Neural cell (in vitro differentiated cells): ENCODE measurements at regions not wholly inside any gene's neighbourhood (a gene's known extent, or its start where the extent isn't known, plus 50 kb on each side); places are given as distances from the start of the nearest gene placed in this dataset.

Source experiments
- H2AFZ ChIP-seq: fragments of 200-600, 300-800 bp; sonication (generic), shearing (Covaris generic); 2 replicates; pipeline ENCODE4 v1.6.0; 2014; ENCODE audit warnings: low read depth, mild to moderate bottlenecking, antibody characterized with exemption, low read length, moderate library complexity
- H3F3A ChIP-seq: fragments of 200-600 bp; shearing (Covaris generic); 2 replicates; pipeline ENCODE4 v1.6.1; 2016; ENCODE audit warnings: mild to moderate bottlenecking, moderate library complexity, mixed read lengths, antibody characterized with exemption, low read length; ENCODE audit not compliant: insufficient read depth, poor library complexity, severe bottlenecking
- H3K27ac ChIP-seq: fragments of 200-600, 300-800 bp; sonication (generic), shearing (Covaris generic); 2 replicates; pipeline ENCODE4 v1.5.1; 2014; ENCODE audit warnings: mild to moderate bottlenecking, low read length, moderate library complexity
- H3K27me3 ChIP-seq: fragments of 300-800, 200-600 bp; sonication (generic), shearing (Covaris generic); 2 replicates; pipeline ENCODE4 v1.6.0; 2014; ENCODE audit warnings: mild to moderate bottlenecking, low read depth, low read length, moderate library complexity; ENCODE audit not compliant: insufficient read depth
- H3K36me3 ChIP-seq: fragments of 300-800, 200-600 bp; sonication (generic), shearing (Covaris generic); 2 replicates; pipeline ENCODE4 v1.5.1; 2014; ENCODE audit warnings: mild to moderate bottlenecking, antibody characterized with exemption, low read length, moderate library complexity; ENCODE audit not compliant: insufficient read depth
- H3K4me2 ChIP-seq: fragments of 300-800, 200-600 bp; sonication (generic), shearing (Covaris generic); 2 replicates; pipeline ENCODE4 v1.6.0; 2014; ENCODE audit warnings: mild to moderate bottlenecking, low read length
- H3K4me3 ChIP-seq: fragments of 300-800, 200-600 bp; sonication (generic), shearing (Covaris generic); 2 replicates; pipeline ENCODE4 v1.5.1; 2014; ENCODE audit warnings: mild to moderate bottlenecking, low read length, moderate library complexity
- H3K79me2 ChIP-seq: fragments of 200-600 bp; shearing (Covaris generic); replicated peaks from 2 replicates; pipeline ENCODE4 v1.6.0; 2014; ENCODE audit warnings: mild to moderate bottlenecking, low read length, moderate library complexity; ENCODE audit not compliant: insufficient read depth
- H3K9ac ChIP-seq: fragments of 300-800, 200-600 bp; sonication (generic), shearing (Covaris generic); 2 replicates; pipeline ENCODE4 v1.6.1; 2016; ENCODE audit warnings: mild to moderate bottlenecking, low read length, mixed read lengths
- H3K9me2 ChIP-seq: fragments of 200-600 bp; shearing (Covaris generic); 2 replicates; pipeline ENCODE4 v1.6.1; 2016; ENCODE audit warnings: mild to moderate bottlenecking, low read length, mixed read lengths; ENCODE audit not compliant: insufficient read depth
- H3K9me3 ChIP-seq: fragments of 200-600, 300-800 bp; sonication (generic), shearing (Covaris generic); 2 replicates; pipeline ENCODE4 v1.6.1; 2016; ENCODE audit warnings: mild to moderate bottlenecking, mixed run types, low read length, moderate library complexity, mixed read lengths
- H4K20me1 ChIP-seq: fragments of 200-600 bp; shearing (Covaris generic); 2 replicates; pipeline ENCODE4 v1.6.1; 2016; ENCODE audit warnings: mild to moderate bottlenecking, mixed run types; ENCODE audit not compliant: insufficient read depth
- CTCF ChIP-seq: fragments of 450-650 bp; IDR thresholded peaks from 2 replicates; pipeline ENCODE4 v1.5.1; 2014; ENCODE audit warnings: antibody characterized with exemption, mild to moderate bottlenecking, moderate library complexity; ENCODE audit not compliant: poor library complexity, severe bottlenecking
- EP300 ChIP-seq: fragments of 450-650 bp; conservative IDR thresholded peaks from 2 replicates; pipeline ENCODE4 v1.6.1; 2014; ENCODE audit warnings: antibody characterized with exemption, mild to moderate bottlenecking, moderate library complexity; ENCODE audit not compliant: poor library complexity, severe bottlenecking
- EZH2 ChIP-seq: fragments of 200-600, 300-800 bp; shearing (Covaris generic), sonication (generic); IDR thresholded peaks from 2 replicates; pipeline ENCODE4 v1.6.1; 2014; ENCODE audit warnings: antibody characterized with exemption, low read length, borderline replicate concordance, mild to moderate bottlenecking; ENCODE audit not compliant: insufficient read depth, poor library complexity, severe bottlenecking
- MXI1 ChIP-seq: fragments of 450-650 bp; conservative IDR thresholded peaks from 2 replicates; pipeline ENCODE4 v1.6.1; 2014; ENCODE audit warnings: antibody characterized with exemption, mild to moderate bottlenecking; ENCODE audit not compliant: poor library complexity, severe bottlenecking
- POLR2AphosphoS5 ChIP-seq: IDR thresholded peaks from 2 replicates; pipeline ENCODE4 v1.6.1; 2012
- RAD21 ChIP-seq: fragments of 450-650 bp; conservative IDR thresholded peaks from 2 replicates; pipeline ENCODE4 v1.6.1; 2014; ENCODE audit warnings: antibody characterized with exemption, mild to moderate bottlenecking, moderate library complexity
- REST ChIP-seq: IDR thresholded peaks from 2 replicates; pipeline ENCODE4 v1.6.1; 2012; ENCODE audit warnings: borderline replicate concordance
- SMC3 ChIP-seq: fragments of 450-650 bp; conservative IDR thresholded peaks from 2 replicates; pipeline ENCODE4 v1.6.1; 2014; ENCODE audit warnings: antibody characterized with exemption, mild to moderate bottlenecking, moderate library complexity; ENCODE audit not compliant: poor library complexity
- TAF1 ChIP-seq: IDR thresholded peaks from 2 replicates; pipeline ENCODE4 v1.6.1; 2012; ENCODE audit warnings: low read depth

GRCh38 chr18:42611134-42611533, 504.4 kb downstream of the RIT2 start:
- Histone ChIP-seq H3F3A (no peaks in the 10 kb centered on the region), H3K4me2 (no peak overlapping the region), H3K36me3 (no peaks in the 10 kb centered on the region), H3K27ac (no peak overlapping the region), H4K20me1 (no peaks in the 10 kb centered on the region), H3K9me2 (no peaks in the 10 kb centered on the region), H3K79me2 (no peaks in the 10 kb centered on the region), H2AFZ (no peak overlapping the region), H3K9ac (no peak overlapping the region), H3K9me3 (no peaks in the 10 kb centered on the region), H3K27me3 (no peaks in the 10 kb centered on the region), H3K4me3 (no peak overlapping the region)
- TF ChIP-seq POLR2AphosphoS5: no peak
- TF ChIP-seq TAF1: no peak
- no peak for TF ChIP-seq RAD21
- TF ChIP-seq MXI1: no peak
- no peak for TF ChIP-seq REST
- no peak for TF ChIP-seq EP300
- TF ChIP-seq SMC3: no peak
- no peak for TF ChIP-seq EZH2
- TF ChIP-seq CTCF: no peak

- Histone ChIP-seq H3K4me3 (no peak overlapping the region), H3K9me3 (no peaks in the 10 kb centered on the region), H3K4me2 (no peak overlapping the region), H3K9ac (no peak overlapping the region), H3K79me2 (no peaks in the 10 kb centered on the region), H4K20me1 (no peaks in the 10 kb centered on the region), H3F3A (no peaks in the 10 kb centered on the region), H3K36me3 (no peaks in the 10 kb centered on the region), H2AFZ (no peak overlapping the region), H3K27ac (no peak overlapping the region), H3K27me3 (no peaks in the 10 kb centered on the region), H3K9me2 (no peaks in the 10 kb centered on the region)
- TF ChIP-seq REST (no peak), EP300 (no peak), RAD21 (no peak), TAF1 (no peak), MXI1 (no peak), SMC3 (no peak), CTCF (no peak), POLR2AphosphoS5 (no peak), EZH2 (no peak)
Observed at GRCh38 chr18:42614619-42615293, 500.7 kb downstream of the RIT2 start.
